GM19025 (cell line): ENCODE measurements at regions not wholly inside any gene's neighbourhood (a gene's known extent, or its start where the extent isn't known, plus 50 kb on each side); places are given as distances from the start of the nearest gene placed in this dataset.

ENCODE experiments used
- ATAC-seq: cut with Tn5 transposase; IDR thresholded peaks from one replicate; pipeline ENCODE4 v1.9.1; 2021; ENCODE audit warnings: mild to moderate bottlenecking, low read depth, moderate library complexity; ENCODE audit not compliant: unreplicated experiment

DNA sequence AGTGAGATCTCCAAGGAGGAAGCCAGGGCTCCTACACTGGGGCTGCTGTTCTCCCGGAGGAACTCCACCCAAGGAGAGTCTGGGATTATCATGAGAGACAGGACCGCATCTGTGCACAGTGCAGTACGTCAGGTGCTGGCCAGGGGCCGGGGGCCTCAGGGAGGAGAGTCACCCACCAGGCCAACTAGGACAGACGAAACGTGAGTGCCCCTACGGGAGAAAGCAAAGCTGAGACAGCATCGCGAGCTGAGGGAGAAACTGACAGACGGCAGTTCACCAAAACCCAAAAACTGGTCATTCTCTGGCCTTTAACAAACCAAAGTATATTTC, 273.4 kb downstream of the BRD1 start:
- no peak for ATAC-seq

DNA sequence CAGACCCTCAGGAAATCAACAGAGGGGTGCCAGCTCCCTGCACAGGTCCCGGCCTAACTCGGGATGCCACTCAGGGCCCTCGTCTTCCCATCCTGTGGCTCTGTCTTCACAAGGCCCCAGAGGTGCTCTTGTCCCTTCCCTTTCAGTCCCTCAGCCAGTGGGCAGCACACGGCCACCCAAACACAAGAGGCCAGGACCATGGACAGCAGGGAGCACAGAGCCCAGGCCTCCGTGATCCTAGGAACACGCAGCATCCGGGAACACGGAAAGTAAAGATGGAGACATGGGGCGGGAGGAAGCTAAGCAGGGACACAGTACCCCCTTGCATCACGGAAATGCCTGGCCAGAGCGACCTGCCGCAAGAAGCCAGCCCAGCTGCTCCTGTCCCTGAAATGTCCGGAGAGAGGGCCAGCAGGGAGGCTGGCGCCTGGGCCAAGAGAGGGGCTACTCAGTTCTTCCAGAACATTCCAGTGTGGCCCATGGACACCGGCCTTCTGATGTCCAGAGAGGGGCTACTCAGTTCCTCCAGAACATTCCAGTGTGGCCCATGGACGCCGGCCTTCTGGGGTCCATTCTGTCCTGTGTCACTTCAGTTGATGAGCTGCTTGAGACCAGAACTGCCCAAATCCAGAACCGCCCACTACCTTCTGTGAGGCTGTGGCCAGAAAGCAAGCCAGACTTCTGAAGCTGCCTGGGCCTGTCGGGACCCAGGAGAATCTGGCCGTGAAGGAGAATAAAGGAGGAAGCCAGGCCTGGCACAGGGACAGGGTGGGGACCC, 274.0 kb downstream of the BRD1 start:
- ATAC-seq: no peak

GRCh38 chr22:49553076-49553475, 274.6 kb downstream of the BRD1 start:
- ATAC-seq: no peak

DNA sequence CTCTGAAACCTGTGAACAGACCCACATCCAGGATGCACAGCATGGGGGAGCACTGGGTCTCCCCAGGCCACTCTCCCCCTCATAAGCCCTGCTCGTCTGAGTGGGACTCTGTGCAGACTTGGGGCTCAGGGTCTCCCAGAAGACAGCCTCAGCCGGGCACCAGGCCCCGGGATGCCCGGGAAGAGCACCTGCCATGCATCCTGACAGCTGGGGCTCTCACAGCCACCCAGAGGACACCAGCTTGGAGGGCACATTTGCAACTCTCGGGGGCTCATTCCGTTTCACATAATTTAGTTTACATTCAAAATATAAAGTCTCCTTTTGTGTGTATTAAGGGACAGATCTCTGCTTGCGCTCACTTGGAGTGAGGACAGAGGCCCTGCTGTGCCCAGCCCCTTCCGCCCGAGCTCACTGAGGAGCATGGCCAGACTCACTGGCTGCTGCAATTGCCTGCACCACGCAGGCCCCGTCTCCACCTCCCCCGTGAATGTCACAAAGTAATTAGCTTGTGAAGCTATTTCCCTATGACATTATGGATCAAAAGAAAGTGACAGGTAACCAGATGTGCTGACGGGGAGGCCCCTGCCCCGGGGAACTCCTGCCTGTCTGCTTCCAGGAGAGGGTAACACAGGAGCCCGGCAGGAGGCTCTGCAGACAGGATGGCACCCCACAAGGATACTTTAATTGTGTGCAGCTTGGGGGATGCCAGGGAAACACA, 275.6 kb downstream of the BRD1 start:
- no peak for ATAC-seq

- ATAC-seq: no peak
Observed at GRCh38 chr22:49551446-49551845, 276.2 kb downstream of the BRD1 start.

DNA sequence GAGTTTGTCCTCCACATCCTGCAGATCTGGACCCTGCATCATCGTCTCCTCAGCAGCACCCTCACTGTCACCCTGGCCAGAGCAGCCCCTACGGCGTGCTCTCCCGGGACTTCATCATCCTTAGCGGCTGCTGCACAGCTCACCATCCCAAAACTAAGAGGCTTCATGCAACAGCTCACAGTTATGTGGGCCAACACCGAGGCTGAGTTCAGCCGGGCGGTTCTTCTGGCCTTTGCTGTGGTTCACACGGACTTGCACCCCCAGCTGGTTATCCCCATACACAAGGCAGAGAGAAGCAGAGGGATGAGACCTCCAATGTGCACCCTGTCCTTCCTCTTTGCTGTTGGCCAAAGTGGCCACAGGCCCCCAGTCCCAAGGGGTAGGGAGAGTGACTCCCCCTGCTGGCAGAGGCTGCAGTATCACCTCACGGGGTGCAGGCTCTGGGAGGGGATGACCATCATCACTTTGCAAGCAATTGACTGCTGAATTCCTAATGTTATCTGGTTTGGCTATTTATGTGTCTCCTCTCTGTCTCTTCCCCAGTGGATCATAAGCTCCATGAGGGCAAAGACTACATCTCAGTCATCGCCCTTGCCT, 276.8 kb downstream of the BRD1 start:
- ATAC-seq: no peak

GRCh38 chr22:49550141-49550430, 277.6 kb downstream of the BRD1 start:
- ATAC-seq: no peak

GRCh38 chr22:49549256-49550140, 278.2 kb downstream of the BRD1 start:
- no peak for ATAC-seq

GRCh38 chr22:49548356-49549202, 279.1 kb downstream of the BRD1 start:
- no peak for ATAC-seq

- ATAC-seq: no peak
Observed at GRCh38 chr22:49547751-49548239, 279.9 kb downstream of the BRD1 start.

DNA sequence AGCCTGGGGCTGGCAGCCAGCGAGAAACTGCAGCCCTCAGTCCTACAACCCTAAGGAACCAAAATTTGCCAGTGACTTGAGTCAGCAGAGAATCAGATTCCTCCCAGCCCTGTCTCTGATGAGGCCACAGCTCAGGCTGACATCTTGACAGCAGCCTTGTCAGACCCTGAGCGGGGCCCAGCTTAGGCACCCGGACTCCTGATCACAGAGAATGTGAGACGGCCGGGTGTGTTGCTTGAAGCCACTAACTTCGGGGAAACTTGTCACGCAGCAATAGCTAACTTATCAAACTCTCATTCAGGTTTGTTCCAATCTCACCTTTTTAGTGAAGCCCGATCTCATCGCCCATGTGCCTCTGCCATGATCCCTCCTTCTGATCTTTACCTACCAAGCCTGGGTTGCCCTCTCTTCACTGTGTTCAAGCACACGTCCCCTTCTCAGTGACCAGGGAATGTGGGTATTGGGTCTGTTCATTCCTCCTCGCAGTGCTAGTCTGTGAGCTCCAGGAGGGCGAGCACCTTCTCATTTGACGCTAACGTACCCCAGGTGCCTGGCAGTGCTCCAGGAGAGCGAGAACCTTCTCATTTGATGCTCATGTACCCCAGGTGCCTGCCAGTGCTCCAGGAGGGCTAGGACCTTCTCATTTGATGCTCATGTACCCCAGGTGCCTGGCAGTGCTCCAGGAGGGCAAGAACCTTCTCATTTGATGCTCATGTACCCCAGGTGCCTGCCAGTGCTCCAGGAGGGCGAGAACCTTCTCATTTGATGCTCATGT, 280.7 kb downstream of the BRD1 start:
- ATAC-seq: no peak

- ATAC-seq: no peak
Observed at GRCh38 chr22:49545606-49546005, 282.1 kb downstream of the BRD1 start.

DNA sequence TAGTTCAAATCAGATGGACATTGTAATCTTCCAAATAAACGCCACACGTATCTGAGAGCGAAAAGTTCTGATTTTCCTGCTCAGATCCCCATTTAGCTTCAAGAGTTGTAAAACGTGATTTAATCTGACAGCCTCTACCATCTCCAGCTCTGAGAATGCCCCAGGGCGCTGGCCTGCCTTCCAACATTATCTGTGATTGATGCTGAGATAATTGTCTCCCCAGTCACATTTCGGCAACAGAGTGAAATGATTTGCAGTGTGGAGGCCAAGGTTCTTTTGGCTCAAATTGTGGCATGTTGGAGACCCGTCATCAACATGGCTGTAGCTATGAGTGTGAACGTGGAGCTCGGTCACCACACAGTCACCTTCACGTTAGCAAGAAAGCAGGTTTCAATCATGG, 283.4 kb downstream of the BRD1 start:
- no peak for ATAC-seq

- no peak for ATAC-seq
Observed at GRCh38 chr22:49543876-49544275, 283.8 kb downstream of the BRD1 start.

DNA sequence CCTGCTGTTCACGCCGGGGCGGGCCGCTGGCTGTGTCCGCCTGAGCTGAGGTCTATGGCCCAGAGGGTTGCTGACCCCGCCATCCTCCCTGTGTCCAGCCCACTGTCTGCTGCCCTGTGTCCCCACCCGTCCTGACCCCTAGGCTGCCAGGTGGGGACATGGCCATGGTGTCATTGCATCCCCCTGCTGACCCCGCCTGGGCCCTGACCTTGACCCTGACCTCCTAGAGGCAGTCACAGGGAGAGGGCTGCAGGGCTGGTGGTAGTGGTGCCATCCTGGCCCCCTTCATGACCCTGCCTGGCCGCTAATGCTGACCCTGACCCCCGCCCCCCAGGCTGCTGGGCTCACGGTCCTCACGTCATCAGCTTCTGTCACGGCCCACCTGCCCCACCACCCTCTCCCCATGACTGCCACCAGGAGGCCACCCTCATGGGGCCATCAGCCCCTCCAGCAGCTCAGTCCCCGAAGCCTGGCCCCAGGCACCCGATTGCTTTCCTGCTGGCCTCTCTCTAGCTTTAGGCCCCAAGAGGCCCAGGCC, 285.9 kb downstream of the BRD1 start:
- ATAC-seq: no peak

GRCh38 chr22:49540913-49541692, 286.6 kb downstream of the BRD1 start:
- no peak for ATAC-seq

DNA sequence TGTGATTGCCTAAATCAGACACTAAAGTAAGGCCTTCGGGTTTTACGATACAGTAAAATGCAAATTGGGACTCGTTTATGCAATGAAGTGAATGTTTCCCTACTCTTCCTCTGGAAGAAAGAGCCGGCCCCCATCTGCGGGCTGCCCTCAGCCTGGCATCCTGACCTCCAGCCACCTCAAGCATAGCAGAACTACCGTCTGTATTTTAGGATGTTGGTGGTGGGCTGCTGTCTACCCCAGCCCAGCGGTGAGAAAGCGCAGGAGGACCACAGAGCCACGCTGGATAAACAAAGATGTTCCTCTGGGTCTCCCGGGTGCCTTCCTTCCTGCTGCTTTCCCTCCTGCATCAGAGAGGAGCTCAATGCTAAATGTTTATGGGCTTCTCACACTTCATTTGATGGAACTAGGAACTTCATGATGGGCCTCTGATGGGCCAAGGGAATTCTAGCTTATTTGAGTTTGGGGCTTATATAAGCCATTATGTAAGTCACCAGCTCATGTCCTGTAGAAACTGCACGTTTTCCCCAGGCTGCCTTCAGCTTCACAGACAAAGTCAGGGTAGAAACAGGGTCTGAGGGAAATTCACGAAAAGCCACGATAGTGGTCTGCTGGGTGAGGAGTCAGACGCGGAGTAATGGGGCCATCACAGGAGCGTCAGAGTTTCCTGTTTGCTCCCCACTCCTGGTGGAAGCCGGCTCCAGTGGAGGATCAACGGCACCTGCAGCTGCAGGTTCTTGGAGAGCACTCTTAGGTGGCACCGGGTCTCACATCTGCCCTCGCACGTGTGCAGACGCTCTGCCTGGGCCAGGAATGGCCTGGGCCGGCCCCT, 287.4 kb downstream of the BRD1 start:
- no peak for ATAC-seq
